K562 (cell line): ENCODE measurements at regions not wholly inside any gene's neighbourhood (a gene's known extent, or its start where the extent isn't known, plus 50 kb on each side); places are given as distances from the start of the nearest gene placed in this dataset.

Experiments
- ATAC-seq: fragments of 200-7000 bp; cut with Tn5 transposase; 3 replicates; pipeline ENCODE4 v1.9.1; 2020; ENCODE audit warnings: moderate library complexity
- BruUV-seq: library from RNA; stranded (reverse); fragments of 400-500 nt; replicated peaks from 2 replicates; lab custom pipeline; 2021; lab: Mats Ljungman, UMichigan
- CTCF ChIA-PET: fragments of 300-600 bp; formaldehyde crosslinking; extraction: SDS; loops from one replicate; lab custom pipeline; 2021; ENCODE audit warnings: low intra/inter-chr PET ratio; lab: Yijun Ruan, JAX
- POLR2A ChIA-PET: fragments of 300-600, 350-650 bp; sonication (Branson Sonifier 250); formaldehyde crosslinking; extraction: SDS; loops from one replicate; lab custom pipeline; 2021; ENCODE audit warnings: antibody characterized with exemption, inconsistent platforms; lab: Yijun Ruan, JAX
- DNase-seq, 4 experiments: peaks; one replicate each; pipeline versions ENCODE4 v3.0.0 to v3.0.0-alpha.2; 2011 to 2018; ENCODE audit warnings: low spot score in 3 of 4, mixed read lengths in 3 of 4; ENCODE audit errors: extremely low read depth in 1 of 4
- FAIRE-seq: peaks from 2 replicates; lab custom pipeline; 2011; peaks lifted over from hg19 to GRCh38; lab: Jason Lieb, UNC
- H2AFZ ChIP-seq: 2 replicates; pipeline ENCODE4 v1.6.0; 2011; ENCODE audit warnings: low read depth, low read length, control low read depth, inconsistent platforms
- H3K27ac ChIP-seq: fragments of 200-600 bp; 3 replicates; pipeline ENCODE4 v1.8.0; 2011; ENCODE audit warnings: low read depth, mild to moderate bottlenecking, control low read depth, inconsistent platforms, low read length, moderate library complexity, mixed read lengths; ENCODE audit errors: extremely low read depth
- H3K27me3 ChIP-seq, 2 experiments: fragments of 300-600 bp in 1 of 2; 2 replicates in 1 of 2; 3 replicates in 1 of 2; pipeline versions ENCODE4 v1.6.0 to v1.8.0; 2011; ENCODE audit warnings: inconsistent platforms in 2 of 2, low read length in 2 of 2, mild to moderate bottlenecking in 1 of 2, mixed read lengths in 1 of 2, moderate library complexity in 1 of 2; ENCODE audit not compliant: control insufficient read depth in 2 of 2, insufficient read depth in 2 of 2
- H3K36me3 ChIP-seq: fragments of 300-600 bp; 3 replicates; pipeline ENCODE4 v1.8.0; 2011; ENCODE audit warnings: mild to moderate bottlenecking, low read length, inconsistent platforms; ENCODE audit not compliant: control insufficient read depth, insufficient read depth
- H3K4me1 ChIP-seq, 2 experiments: fragments of 200-600 bp in 1 of 2; replicated peaks in 1 of 2; 2 replicates in 1 of 2; 3 replicates in 1 of 2; pipeline versions ENCODE4 v1.5.1 to v1.8.0; 2011; ENCODE audit warnings: inconsistent platforms in 2 of 2, low read length in 2 of 2, mild to moderate bottlenecking in 1 of 2, mixed read lengths in 1 of 2, moderate library complexity in 1 of 2; ENCODE audit not compliant: control insufficient read depth in 2 of 2, insufficient read depth in 2 of 2
- H3K4me2 ChIP-seq: 2 replicates; pipeline ENCODE4 v1.6.1; 2011; ENCODE audit warnings: low read length, control low read depth, inconsistent platforms, mixed read lengths; ENCODE audit not compliant: insufficient read depth
- H3K4me3 ChIP-seq: fragments of 200-600 bp; sonication (generic), shearing (Covaris generic); 2 replicates; pipeline ENCODE4 v1.5.1; 2016; ENCODE audit warnings: control low read depth, inconsistent platforms
- H3K79me2 ChIP-seq: fragments of 200-600 bp; 3 replicates; pipeline ENCODE4 v1.8.0; 2011; ENCODE audit warnings: low read length, inconsistent platforms; ENCODE audit not compliant: control insufficient read depth, insufficient read depth
- H3K9ac ChIP-seq, 2 experiments: 2 replicates each; pipeline versions ENCODE4 v1.6.0 to v1.6.1; 2011; ENCODE audit warnings: low read depth in 2 of 2, low read length in 2 of 2, control low read depth in 1 of 2, inconsistent platforms in 1 of 2, mild to moderate bottlenecking in 1 of 2, mixed read lengths in 1 of 2; ENCODE audit not compliant: insufficient read depth in 1 of 2
- H3K9me1 ChIP-seq: one replicate; pipeline ENCODE4 v1.6.0; 2011; ENCODE audit warnings: inconsistent platforms, mild to moderate bottlenecking, low read length, moderate library complexity; ENCODE audit not compliant: control insufficient read depth, insufficient read depth
- H3K9me3 ChIP-seq: replicated peaks from 2 replicates; pipeline ENCODE4 v1.5.1; 2011; ENCODE audit warnings: low read depth, low read length, inconsistent platforms; ENCODE audit not compliant: control insufficient read depth, insufficient read depth
- H4K20me1 ChIP-seq: replicated peaks from 2 replicates; pipeline ENCODE4 v1.6.1; 2011; ENCODE audit warnings: low read length, inconsistent platforms, mixed read lengths; ENCODE audit not compliant: control insufficient read depth, insufficient read depth
- CBFA2T2 ChIP-seq: fragments of 450-650 bp; conservative IDR thresholded peaks from 2 replicates; pipeline ENCODE4 v1.6.1; 2017; ENCODE audit warnings: mild to moderate bottlenecking
- MBD2 ChIP-seq: sonication (generic); IDR thresholded peaks from 2 replicates; pipeline ENCODE4 v1.6.1; 2016; ENCODE audit warnings: low read depth, borderline replicate concordance
- NCOR1 ChIP-seq: fragments of 450-650 bp; IDR thresholded peaks from 2 replicates; pipeline ENCODE4 v1.6.1; 2016; ENCODE audit warnings: mild to moderate bottlenecking, moderate library complexity
- PURB ChIP-seq: sonication (generic); formaldehyde crosslinking; IDR thresholded peaks from 2 replicates; pipeline ENCODE4 v1.9.0; 2021; ENCODE audit warnings: low read depth, mild to moderate bottlenecking, missing genetic modification reagents
- RFX7 ChIP-seq: fragments of 250-450 bp; sonication (Bioruptor Pico); IDR thresholded peaks from 2 replicates; pipeline ENCODE4 v1.5.1; 2021; ENCODE audit warnings: mild to moderate bottlenecking
- SAP30 ChIP-seq: fragments of 200-600 bp; sonication (generic); IDR thresholded peaks from 2 replicates; pipeline ENCODE4 v1.6.1; 2012; ENCODE audit warnings: borderline replicate concordance, low read depth, mild to moderate bottlenecking, moderate library complexity, low read length, control low read depth, inconsistent platforms; ENCODE audit not compliant: insufficient read depth, poor library complexity, severe bottlenecking
- STAT6 ChIP-seq: sonication (generic); formaldehyde crosslinking; IDR thresholded peaks from 2 replicates; pipeline ENCODE4 v1.8.1; 2023; ENCODE audit warnings: mild to moderate bottlenecking, missing genetic modification reagents
- TAL1 ChIP-seq: fragments of 450-650 bp; IDR thresholded peaks from 2 replicates; pipeline ENCODE4 v1.6.1; 2016; ENCODE audit warnings: mild to moderate bottlenecking
- TBP ChIP-seq: optimal IDR thresholded peaks from 2 replicates; pipeline ENCODE3; 2011; ENCODE audit warnings: low read depth, low read length, improper control_type of control experiment
- TEAD4 ChIP-seq, 2 experiments: sonication (generic) in 1 of 2; formaldehyde crosslinking in 1 of 2; IDR thresholded peaks; 2 replicates each; pipeline versions ENCODE4 v1.6.1 to v1.8.0; 2012 to 2022; ENCODE audit warnings: borderline replicate concordance in 1 of 2, inconsistent platforms in 1 of 2, low read length in 1 of 2, mild to moderate bottlenecking in 1 of 2, missing genetic modification reagents in 1 of 2
- ZKSCAN1 ChIP-seq: fragments of 150-350 bp; IDR thresholded peaks from 2 replicates; pipeline ENCODE4 v1.6.1; 2016; ENCODE audit warnings: low read depth, low read length
- ZNF778 ChIP-seq: fragments of 450-650 bp; formaldehyde crosslinking; IDR thresholded peaks from 2 replicates; pipeline ENCODE4 v1.4.0; 2020; ENCODE audit warnings: mild to moderate bottlenecking, moderate library complexity
- WGBS: fragments of 100-300 bp; shearing (Covaris generic); methylation state at CpG from one replicate; pipeline ENCODE4 v1.1.6; 2016; ENCODE audit warnings: low coverage, mixed read lengths; ENCODE audit not compliant: insufficient coverage; ENCODE audit errors: missing lambda C conversion rate; 5-methylcytosine and 5-hydroxymethylcytosine counted together
- in situ Hi-C: fragments of 300-500 bp; cut with MboI; formaldehyde crosslinking; loops from 4 replicates; pipeline ENCODE4 v1.15.0; 2018; ENCODE audit warnings: inconsistent platforms, mixed read lengths
- intact Hi-C: fragments of 100-400 bp; cut with micrococcal nuclease; formaldehyde crosslinking; loops from 2 replicates; pipeline ENCODE4 v1.14.2; 2022
- TF ChIP-seq, protein P1 (sequence below), 3 experiments: fragments of 200-800 bp in 1 of 3; sonication (Bioruptor generic) in 1 of 3; sonication (generic) in 1 of 3; formaldehyde crosslinking in 1 of 3; IDR thresholded peaks; 2 replicates each; pipeline versions ENCODE4 v1.6.1 to v1.8.0; 2016 to 2022; ENCODE audit warnings: mild to moderate bottlenecking in 2 of 3, missing compliant biosample characterization in 2 of 3, missing genetic modification characterization in 2 of 3, missing genetic modification reagents in 1 of 3

DNA sequence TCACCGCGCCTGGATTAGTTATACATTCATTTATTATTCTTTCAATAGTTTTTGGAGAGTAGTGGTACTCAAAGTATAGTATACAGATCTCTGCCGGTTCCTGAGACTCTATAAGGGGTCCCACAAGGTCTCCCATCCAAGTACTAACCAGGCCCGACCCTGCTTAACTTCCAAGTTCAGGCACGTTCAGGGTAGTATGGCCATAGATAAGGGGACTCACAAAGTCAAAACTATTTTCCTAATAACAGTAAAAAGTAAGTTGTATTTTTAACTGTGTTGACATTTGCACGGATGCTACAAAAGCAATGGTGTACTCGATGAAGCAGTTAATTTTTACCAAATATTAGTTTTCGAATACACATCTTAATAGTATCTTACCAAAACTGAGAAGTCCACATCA is 84.4 kb upstream of the STK26 start:
- in situ Hi-C loops (no loop called here), intact Hi-C loops (no loop called here)
- ChIA-PET POLR2A (no interaction called here), CTCF (no interaction called here)
- Histone ChIP-seq H4K20me1 (no peaks in the 10 kb centered on the region), H3K4me2 (no peak overlapping the region), H3K27me3 (no peaks in the 10 kb centered on the region), H3K27ac (no peak overlapping the region), H3K4me3 (no peak overlapping the region), H3K79me2 (no peaks in the 10 kb centered on the region), H3K9me1 (no peaks in the 10 kb centered on the region), H2AFZ (no peak overlapping the region), H3K36me3 (no peaks in the 10 kb centered on the region), H3K9me3 (no peaks in the 10 kb centered on the region), H3K9ac (no peak overlapping the region), H3K4me1 (peaks cover 0 to 17% of the 10 kb centered on the region in 2 experiments; a peak in 3 of 5 replicates)
- TF ChIP-seq ZNF778 (CRISPR knock-in tag): no peak
- TF ChIP-seq TBP: peak; percentile 78
- no TSS peak for BruUV-seq
- ATAC-seq (no peak), DNase-seq (no peak), FAIRE-seq (no peak)
- 35% methylated on average over 8 of the region's 8 CpGs for WGBS

- no peaks in the 10 kb centered on the region for H4K20me1 ChIP-seq
- POLR2A ChIA-PET: no interaction called here
- H3K27ac ChIP-seq: no peak overlapping the region
- no peaks in the 10 kb centered on the region for H3K79me2 ChIP-seq
- no peaks in the 10 kb centered on the region for H3K9me1 ChIP-seq
- H3K27me3 ChIP-seq: no peaks in the 10 kb centered on the region
- no peak overlapping the region for H2AFZ ChIP-seq
- intact Hi-C loops (no loop called here), in situ Hi-C loops (no loop called here)
- FAIRE-seq: no peak
- no peaks in the 10 kb centered on the region for H3K9me3 ChIP-seq
- no TSS peak for BruUV-seq
- no peak overlapping the region for H3K4me3 ChIP-seq
- H3K4me1 ChIP-seq: peaks cover 0 to 27% of the 10 kb centered on the region in 2 experiments; a peak in 3 of 5 replicates
- no peak for ATAC-seq
- peak in 1 of 4 experiments; percentile 30 for DNase-seq
- H3K9ac ChIP-seq: no peak overlapping the region
- CTCF ChIA-PET: no interaction called here
- WGBS: 9% methylated on average over 2 of the region's 2 CpGs
- no peaks in the 10 kb centered on the region for H3K36me3 ChIP-seq
- H3K4me2 ChIP-seq: no peak overlapping the region
- peak; percentile 29; the same call in 1 of the 2 replicates for TF ChIP-seq TEAD4 (IDR thresholded peaks at IDR 0.05; ENCODE audit: low read length)
- TF ChIP-seq TEAD4 (CRISPR knock-in tag; IDR thresholded peaks at IDR 0.05; ENCODE audit: borderline replicate concordance): no peak
- peak; percentile 61 for TF ChIP-seq CBFA2T2
- no peak for TF ChIP-seq PURB (CRISPR knock-in tag)
- TF ChIP-seq RFX7: no peak
- TF ChIP-seq, protein P1, sequence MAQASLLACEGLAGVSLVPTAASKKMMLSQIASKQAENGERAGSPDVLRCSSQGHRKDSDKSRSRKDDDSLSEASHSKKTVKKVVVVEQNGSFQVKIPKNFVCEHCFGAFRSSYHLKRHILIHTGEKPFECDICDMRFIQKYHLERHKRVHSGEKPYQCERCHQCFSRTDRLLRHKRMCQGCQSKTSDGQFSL (CRISPR knock-in tag; IDR thresholded peaks at IDR 0.05): no peak
- TF ChIP-seq, protein P1 (tag; IDR thresholded peaks at IDR 0.05): no peak
- TF ChIP-seq NCOR1: peak; percentile 29; the same call in 1 of the 2 replicates
- no peak for TF ChIP-seq SAP30
- TF ChIP-seq TAL1: peak; percentile 31; the same call in 1 of the 2 replicates
- TF ChIP-seq STAT6: no peak
- TF ChIP-seq MBD2: no peak
- no peak for TF ChIP-seq ZKSCAN1
Measured at GRCh38 chrX:131942034-131942433, 81.1 kb upstream of the STK26 start.
